H1 (cell line): ENCODE measurements at regions not wholly inside any gene's neighbourhood (a gene's known extent, or its start where the extent isn't known, plus 50 kb on each side); places are given as distances from the start of the nearest gene placed in this dataset.
A peak's percentile ranks its signal among the peaks of the same experiment; 100 is the strongest.

Experiments
- BACH1 ChIP-seq: IDR thresholded peaks from 2 replicates; pipeline ENCODE4 v1.6.1; 2012; ENCODE audit warnings: low read length, improper control_type of control experiment
- BCL11A ChIP-seq, 2 experiments: IDR thresholded peaks; one replicate each; pipeline ENCODE4 v1.6.1; 2011; ENCODE audit warnings: low read depth in 2 of 2, low read length in 2 of 2, mild to moderate bottlenecking in 2 of 2
- CTBP2 ChIP-seq: IDR thresholded peaks from 2 replicates; pipeline ENCODE4 v1.7.0; 2011; ENCODE audit warnings: borderline replicate concordance, mild to moderate bottlenecking, moderate library complexity, mixed read lengths, low read length; ENCODE audit not compliant: insufficient read depth, insufficient read length
- JUND ChIP-seq: IDR thresholded peaks from 2 replicates; pipeline ENCODE4 v1.6.1; 2011; ENCODE audit warnings: mild to moderate bottlenecking, improper control_type of control experiment, low read length
- MAFK ChIP-seq: IDR thresholded peaks from 2 replicates; pipeline ENCODE4 v1.6.1; 2012; ENCODE audit warnings: low read depth, mild to moderate bottlenecking, improper control_type of control experiment, low read length
- NANOG ChIP-seq: IDR thresholded peaks from 2 replicates; pipeline ENCODE4 v1.6.1; 2011; ENCODE audit warnings: low read length, low read depth, mild to moderate bottlenecking, inconsistent platforms; ENCODE audit not compliant: insufficient read depth, poor library complexity, severe bottlenecking
- RNF2 ChIP-seq: fragments of 200-900, 300-1000 bp; sonication (generic); IDR thresholded peaks from 2 replicates; pipeline ENCODE4 v1.7.1; 2016; ENCODE audit warnings: borderline replicate concordance, low read depth, mild to moderate bottlenecking, antibody characterized with exemption, low read length; ENCODE audit not compliant: poor library complexity, severe bottlenecking; ENCODE audit errors: missing control alignments
- TF ChIP-seq, protein P1 (sequence below): fragments of 300-600 bp; sonication (generic); IDR thresholded peaks from 2 replicates; pipeline ENCODE4 v1.7.1; 2012; ENCODE audit warnings: low read length, moderate library complexity, mild to moderate bottlenecking, inconsistent platforms; ENCODE audit not compliant: insufficient replicate concordance
- TF ChIP-seq, protein P2 (sequence below): IDR thresholded peaks from 2 replicates; pipeline ENCODE4 v1.6.1; 2012; ENCODE audit warnings: inconsistent platforms

DNA sequence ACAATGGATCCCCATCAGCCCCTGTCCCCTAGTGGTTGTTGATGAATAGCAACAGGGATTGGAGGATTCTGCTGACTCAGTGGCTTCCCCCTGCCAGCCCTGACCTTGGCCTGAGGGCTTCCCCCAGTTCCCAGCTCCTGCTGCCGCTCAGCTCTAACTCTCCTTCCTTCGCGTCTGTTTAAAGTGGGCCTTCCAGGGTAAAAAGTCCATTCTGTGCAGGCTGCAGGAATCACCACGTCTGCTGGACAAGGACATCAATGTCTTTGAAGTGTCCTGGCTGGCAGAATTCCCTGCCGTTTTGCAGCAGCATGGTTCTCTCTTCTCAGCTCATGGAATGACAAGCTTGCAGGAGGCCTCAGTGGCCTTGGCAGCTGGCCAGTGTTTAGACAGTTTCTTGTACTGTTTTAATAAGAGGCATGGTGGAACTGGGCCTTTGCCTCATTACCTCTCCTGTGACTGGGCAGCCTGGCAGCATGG is 152.5 kb upstream of the STX18 start (continued):
- TF ChIP-seq, protein P1, sequence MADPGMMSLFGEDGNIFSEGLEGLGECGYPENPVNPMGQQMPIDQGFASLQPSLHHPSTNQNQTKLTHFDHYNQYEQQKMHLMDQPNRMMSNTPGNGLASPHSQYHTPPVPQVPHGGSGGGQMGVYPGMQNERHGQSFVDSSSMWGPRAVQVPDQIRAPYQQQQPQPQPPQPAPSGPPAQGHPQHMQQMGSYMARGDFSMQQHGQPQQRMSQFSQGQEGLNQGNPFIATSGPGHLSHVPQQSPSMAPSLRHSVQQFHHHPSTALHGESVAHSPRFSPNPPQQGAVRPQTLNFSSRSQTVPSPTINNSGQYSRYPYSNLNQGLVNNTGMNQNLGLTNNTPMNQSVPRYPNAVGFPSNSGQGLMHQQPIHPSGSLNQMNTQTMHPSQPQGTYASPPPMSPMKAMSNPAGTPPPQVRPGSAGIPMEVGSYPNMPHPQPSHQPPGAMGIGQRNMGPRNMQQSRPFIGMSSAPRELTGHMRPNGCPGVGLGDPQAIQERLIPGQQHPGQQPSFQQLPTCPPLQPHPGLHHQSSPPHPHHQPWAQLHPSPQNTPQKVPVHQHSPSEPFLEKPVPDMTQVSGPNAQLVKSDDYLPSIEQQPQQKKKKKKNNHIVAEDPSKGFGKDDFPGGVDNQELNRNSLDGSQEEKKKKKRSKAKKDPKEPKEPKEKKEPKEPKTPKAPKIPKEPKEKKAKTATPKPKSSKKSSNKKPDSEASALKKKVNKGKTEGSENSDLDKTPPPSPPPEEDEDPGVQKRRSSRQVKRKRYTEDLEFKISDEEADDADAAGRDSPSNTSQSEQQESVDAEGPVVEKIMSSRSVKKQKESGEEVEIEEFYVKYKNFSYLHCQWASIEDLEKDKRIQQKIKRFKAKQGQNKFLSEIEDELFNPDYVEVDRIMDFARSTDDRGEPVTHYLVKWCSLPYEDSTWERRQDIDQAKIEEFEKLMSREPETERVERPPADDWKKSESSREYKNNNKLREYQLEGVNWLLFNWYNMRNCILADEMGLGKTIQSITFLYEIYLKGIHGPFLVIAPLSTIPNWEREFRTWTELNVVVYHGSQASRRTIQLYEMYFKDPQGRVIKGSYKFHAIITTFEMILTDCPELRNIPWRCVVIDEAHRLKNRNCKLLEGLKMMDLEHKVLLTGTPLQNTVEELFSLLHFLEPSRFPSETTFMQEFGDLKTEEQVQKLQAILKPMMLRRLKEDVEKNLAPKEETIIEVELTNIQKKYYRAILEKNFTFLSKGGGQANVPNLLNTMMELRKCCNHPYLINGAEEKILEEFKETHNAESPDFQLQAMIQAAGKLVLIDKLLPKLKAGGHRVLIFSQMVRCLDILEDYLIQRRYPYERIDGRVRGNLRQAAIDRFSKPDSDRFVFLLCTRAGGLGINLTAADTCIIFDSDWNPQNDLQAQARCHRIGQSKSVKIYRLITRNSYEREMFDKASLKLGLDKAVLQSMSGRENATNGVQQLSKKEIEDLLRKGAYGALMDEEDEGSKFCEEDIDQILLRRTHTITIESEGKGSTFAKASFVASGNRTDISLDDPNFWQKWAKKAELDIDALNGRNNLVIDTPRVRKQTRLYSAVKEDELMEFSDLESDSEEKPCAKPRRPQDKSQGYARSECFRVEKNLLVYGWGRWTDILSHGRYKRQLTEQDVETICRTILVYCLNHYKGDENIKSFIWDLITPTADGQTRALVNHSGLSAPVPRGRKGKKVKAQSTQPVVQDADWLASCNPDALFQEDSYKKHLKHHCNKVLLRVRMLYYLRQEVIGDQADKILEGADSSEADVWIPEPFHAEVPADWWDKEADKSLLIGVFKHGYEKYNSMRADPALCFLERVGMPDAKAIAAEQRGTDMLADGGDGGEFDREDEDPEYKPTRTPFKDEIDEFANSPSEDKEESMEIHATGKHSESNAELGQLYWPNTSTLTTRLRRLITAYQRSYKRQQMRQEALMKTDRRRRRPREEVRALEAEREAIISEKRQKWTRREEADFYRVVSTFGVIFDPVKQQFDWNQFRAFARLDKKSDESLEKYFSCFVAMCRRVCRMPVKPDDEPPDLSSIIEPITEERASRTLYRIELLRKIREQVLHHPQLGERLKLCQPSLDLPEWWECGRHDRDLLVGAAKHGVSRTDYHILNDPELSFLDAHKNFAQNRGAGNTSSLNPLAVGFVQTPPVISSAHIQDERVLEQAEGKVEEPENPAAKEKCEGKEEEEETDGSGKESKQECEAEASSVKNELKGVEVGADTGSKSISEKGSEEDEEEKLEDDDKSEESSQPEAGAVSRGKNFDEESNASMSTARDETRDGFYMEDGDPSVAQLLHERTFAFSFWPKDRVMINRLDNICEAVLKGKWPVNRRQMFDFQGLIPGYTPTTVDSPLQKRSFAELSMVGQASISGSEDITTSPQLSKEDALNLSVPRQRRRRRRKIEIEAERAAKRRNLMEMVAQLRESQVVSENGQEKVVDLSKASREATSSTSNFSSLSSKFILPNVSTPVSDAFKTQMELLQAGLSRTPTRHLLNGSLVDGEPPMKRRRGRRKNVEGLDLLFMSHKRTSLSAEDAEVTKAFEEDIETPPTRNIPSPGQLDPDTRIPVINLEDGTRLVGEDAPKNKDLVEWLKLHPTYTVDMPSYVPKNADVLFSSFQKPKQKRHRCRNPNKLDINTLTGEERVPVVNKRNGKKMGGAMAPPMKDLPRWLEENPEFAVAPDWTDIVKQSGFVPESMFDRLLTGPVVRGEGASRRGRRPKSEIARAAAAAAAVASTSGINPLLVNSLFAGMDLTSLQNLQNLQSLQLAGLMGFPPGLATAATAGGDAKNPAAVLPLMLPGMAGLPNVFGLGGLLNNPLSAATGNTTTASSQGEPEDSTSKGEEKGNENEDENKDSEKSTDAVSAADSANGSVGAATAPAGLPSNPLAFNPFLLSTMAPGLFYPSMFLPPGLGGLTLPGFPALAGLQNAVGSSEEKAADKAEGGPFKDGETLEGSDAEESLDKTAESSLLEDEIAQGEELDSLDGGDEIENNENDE = no peak
- peak; percentile 69 for TF ChIP-seq CTBP2
- TF ChIP-seq BACH1 = peak; percentile 97
- TF ChIP-seq, protein P2, sequence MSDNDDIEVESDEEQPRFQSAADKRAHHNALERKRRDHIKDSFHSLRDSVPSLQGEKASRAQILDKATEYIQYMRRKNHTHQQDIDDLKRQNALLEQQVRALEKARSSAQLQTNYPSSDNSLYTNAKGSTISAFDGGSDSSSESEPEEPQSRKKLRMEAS = peak; percentile 40
- peak; percentile 71 for TF ChIP-seq NANOG
- TF ChIP-seq BCL11A (IDR thresholded peaks at IDR 0.05; ENCODE audit: low read depth in 2 of 2, low read length in 2 of 2) = no peak
- peak; percentile 98 for TF ChIP-seq MAFK
- TF ChIP-seq JUND = no peak
- no peak for TF ChIP-seq RNF2
